ENCODE measurements at regions not wholly inside any gene's neighbourhood (a gene's known extent, or its start where the extent isn't known, plus 50 kb on each side); places are given as distances from the start of the nearest gene placed in this dataset.

DNA sequence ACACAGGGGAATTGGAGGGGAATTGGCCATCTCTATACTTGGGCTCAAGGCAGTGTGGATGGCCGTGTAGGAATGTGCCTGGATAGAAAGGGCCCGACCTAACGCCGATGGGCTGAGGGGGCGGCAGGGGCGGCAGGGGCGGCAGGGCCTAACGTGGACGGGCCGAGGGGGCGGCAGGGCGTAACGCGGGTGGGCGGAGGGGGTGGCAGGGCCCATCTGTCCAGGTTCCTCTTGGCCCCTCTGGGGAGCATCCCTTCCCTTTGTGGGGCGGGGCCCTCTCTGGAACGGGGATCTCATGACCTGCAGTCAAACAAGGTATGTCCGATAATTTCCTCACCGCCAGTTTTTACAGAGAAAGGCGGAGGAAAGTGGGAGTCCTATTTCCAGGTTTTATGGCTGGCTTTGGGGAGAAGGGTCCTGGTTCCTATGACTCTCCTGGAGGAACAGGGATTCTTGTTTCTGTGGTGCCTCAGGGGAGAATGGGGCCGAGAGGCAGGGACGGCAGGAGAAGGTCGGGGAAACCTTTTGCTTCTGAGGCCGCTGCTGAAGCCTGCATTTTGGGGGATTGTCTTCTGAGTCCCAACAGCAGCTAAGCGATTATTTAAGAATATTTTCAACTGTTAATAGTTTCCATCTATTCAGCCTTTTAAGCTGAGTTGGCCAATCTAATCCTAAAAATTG lies 100.8 kb upstream of the FRMD1 start:
- no peak for DNase-seq
- TF ChIP-seq, protein P1, sequence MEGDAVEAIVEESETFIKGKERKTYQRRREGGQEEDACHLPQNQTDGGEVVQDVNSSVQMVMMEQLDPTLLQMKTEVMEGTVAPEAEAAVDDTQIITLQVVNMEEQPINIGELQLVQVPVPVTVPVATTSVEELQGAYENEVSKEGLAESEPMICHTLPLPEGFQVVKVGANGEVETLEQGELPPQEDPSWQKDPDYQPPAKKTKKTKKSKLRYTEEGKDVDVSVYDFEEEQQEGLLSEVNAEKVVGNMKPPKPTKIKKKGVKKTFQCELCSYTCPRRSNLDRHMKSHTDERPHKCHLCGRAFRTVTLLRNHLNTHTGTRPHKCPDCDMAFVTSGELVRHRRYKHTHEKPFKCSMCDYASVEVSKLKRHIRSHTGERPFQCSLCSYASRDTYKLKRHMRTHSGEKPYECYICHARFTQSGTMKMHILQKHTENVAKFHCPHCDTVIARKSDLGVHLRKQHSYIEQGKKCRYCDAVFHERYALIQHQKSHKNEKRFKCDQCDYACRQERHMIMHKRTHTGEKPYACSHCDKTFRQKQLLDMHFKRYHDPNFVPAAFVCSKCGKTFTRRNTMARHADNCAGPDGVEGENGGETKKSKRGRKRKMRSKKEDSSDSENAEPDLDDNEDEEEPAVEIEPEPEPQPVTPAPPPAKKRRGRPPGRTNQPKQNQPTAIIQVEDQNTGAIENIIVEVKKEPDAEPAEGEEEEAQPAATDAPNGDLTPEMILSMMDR (IDR thresholded peaks at IDR 0.05; ENCODE audit: low read depth, low read length, missing control alignments): no peak
- in situ Hi-C loops (cut with HindIII; ENCODE audit: low pct_ligation_motif_present, low sequenced_read_pairs): no loop called here
- Histone ChIP-seq H3K36me3 (replicated peaks) (no peaks in the 10 kb centered on the region), H3K27ac (no peak overlapping the region), H3K27me3 (replicated peaks) (no peaks in the 10 kb centered on the region), H3K4me3 (ENCODE audit: low read depth, low read length) (no peak overlapping the region)

DNA sequence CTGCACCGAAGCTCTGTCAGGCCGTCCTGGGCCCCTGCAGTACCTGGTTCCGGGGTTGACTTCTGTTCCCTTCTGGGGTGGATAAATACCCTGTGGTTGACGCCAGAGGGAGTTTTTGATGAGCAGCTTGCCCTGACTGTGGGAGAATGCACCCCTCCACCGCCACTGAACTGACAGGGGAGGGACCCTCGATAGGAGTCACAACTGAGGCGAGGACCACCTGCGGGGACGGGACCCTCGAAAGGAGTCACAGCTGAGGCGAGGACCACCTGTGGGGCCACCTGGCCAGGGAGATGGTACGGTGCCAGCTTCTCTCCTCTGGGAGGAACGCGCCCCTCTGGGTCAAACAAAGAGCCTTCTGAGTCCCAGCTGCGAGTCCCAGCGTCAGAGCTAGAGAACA lies 100.1 kb upstream of the FRMD1 start:
- no peak for DNase-seq
- Histone ChIP-seq H3K4me3 (ENCODE audit: low read depth, low read length) (no peak overlapping the region), H3K27ac (no peak overlapping the region), H3K36me3 (replicated peaks) (no peaks in the 10 kb centered on the region), H3K27me3 (replicated peaks) (no peaks in the 10 kb centered on the region)
- in situ Hi-C loops (cut with HindIII; ENCODE audit: low pct_ligation_motif_present, low sequenced_read_pairs): no loop called here
- TF ChIP-seq, protein P1 (IDR thresholded peaks at IDR 0.05; ENCODE audit: low read depth, low read length, missing control alignments): no peak

DNA sequence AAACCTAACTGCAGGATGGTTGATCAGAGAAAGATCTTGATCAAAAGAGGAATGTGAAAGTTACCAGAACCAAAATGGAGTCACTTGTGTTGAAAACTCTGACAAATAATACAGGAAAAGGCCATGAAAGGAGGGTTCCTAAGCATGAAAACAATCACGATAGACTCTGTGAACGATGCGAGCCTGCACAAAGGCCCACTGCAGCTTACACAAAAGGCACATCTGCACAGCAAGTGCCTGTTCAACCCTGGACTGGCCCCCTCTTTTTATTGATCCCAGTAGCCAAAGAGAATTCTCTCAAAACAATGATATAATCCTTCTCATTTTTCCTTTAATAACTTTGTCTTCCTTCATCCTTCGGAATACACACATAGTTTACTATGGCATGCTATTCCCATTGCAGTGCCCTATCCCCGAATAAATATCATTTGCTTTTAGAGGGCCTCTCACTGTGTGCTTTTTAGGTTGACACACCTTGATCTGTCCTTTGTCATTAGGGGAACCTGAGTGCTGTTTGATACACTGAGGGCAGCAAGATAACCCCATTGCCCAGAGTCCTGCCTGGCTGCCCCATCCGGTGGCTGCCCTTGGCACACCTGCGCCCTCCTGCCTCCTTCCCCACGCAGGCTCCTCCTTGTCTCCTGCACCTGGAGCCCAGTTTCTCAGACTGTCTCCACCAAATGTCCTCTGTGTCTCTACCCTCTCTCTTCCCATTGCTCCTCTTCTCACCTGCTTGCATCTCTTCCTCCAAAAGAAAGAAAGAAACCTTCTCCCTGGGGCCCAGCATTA lies 98.3 kb upstream of the FRMD1 start:
- Histone ChIP-seq H3K4me3 (ENCODE audit: low read depth, low read length) (no peak overlapping the region), H3K27me3 (replicated peaks) (no peaks in the 10 kb centered on the region), H3K36me3 (replicated peaks) (no peaks in the 10 kb centered on the region), H3K27ac (no peak overlapping the region)
- TF ChIP-seq, protein P1 (IDR thresholded peaks at IDR 0.05; ENCODE audit: low read depth, low read length, missing control alignments): no peak
- in situ Hi-C loops (cut with HindIII; ENCODE audit: low pct_ligation_motif_present, low sequenced_read_pairs): no loop called here
- DNase-seq: no peak

DNA sequence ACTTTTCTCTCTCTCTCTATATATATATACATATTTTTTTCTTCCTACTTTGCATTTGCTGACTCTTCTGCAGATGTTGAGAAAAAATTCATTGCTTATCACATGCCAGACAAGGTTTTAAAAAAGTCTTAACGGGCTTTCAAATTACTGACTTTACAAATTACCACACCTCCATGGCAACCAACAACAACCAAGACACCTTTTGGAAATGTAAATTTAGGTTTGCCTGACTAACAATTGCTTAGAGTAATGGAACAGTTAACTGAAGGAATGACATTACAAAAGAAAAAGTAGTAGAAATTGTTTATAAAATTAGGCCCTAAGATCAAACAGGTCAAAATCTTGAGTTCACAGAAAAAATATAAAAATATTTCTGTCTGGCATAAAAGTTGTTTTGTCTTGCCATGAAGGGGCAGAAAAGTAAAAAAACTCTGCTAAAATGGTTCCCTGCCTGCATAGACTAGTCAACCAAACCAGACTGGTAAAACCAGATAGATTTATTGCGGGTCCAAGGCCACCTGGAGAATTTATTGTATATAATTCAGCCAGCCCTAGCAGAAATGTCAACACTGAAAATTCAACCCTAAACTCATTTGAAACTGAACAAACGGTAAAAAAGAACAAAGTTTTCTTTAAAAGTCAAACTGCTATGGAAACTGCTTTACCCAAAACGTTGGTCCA lies 92.8 kb upstream of the FRMD1 start:
- TF ChIP-seq, protein P1 (IDR thresholded peaks at IDR 0.05; ENCODE audit: low read depth, low read length, missing control alignments): no peak

DNA sequence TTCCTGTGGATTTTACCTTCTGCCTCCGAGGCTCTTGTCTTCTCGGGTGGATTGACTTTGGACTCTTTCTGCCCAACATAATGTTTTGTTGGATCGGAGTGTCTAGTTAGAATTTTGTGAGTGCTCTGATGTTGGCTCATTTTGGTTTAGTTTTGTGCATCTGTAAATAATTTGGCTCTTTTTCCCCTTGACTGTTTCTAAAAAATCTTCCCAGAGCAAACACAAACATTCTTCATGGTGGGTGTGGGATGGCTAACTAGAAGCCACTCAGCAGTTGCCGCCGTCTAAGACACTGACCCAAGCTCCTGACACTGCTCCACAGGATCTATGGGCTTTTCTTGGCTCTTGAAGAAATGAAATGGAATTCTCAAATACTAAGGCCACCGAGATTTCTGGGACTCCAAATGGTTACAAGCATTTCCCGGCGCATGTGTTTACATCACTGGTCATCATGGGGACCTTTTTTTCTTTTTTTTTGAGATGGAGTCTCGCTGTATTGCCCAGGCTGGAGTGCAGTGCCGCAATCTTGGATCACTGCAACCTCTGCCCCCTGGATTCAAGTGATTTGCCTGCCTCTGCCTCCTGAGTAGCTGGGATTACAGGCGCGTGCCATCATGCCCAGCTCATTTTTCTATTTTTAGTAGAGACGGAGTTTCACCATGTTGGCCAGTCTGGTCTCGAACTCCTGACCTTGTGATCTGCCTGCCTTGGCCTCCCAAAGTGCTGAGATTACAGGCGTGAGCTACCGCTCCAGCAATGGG lies 92.0 kb upstream of the FRMD1 start:
- Histone ChIP-seq H3K27ac (no peak overlapping the region), H3K4me3 (ENCODE audit: low read depth, low read length) (no peak overlapping the region), H3K36me3 (replicated peaks) (no peaks in the 10 kb centered on the region), H3K27me3 (replicated peaks) (no peaks in the 10 kb centered on the region)
- DNase-seq: no peak
- in situ Hi-C loops (cut with HindIII; ENCODE audit: low pct_ligation_motif_present, low sequenced_read_pairs): no loop called here
- TF ChIP-seq, protein P1 (IDR thresholded peaks at IDR 0.05; ENCODE audit: low read depth, low read length, missing control alignments): no peak

More for the DNA sequence above, 92.8 kb upstream of the FRMD1 start:
- Histone ChIP-seq H3K27ac (no peak overlapping the region), H3K27me3 (replicated peaks) (no peaks in the 10 kb centered on the region), H3K4me3 (ENCODE audit: low read depth, low read length) (no peak overlapping the region), H3K36me3 (replicated peaks) (no peaks in the 10 kb centered on the region)
- no peak for DNase-seq
- in situ Hi-C loops (cut with HindIII; ENCODE audit: low pct_ligation_motif_present, low sequenced_read_pairs): no loop called here

Measured in brain microvascular endothelial cell (primary cell).